ENCODE measurements at regions not wholly inside any gene's neighbourhood (a gene's known extent, or its start where the extent isn't known, plus 50 kb on each side); places are given as distances from the start of the nearest gene placed in this dataset.

- ATAC-seq, result no peak
- TF ChIP-seq BACH2 (CRISPR knock-in tag; IDR thresholded peaks at IDR 0.05; ENCODE audit: borderline replicate concordance), result no peak
- no peak for TF ChIP-seq ZNF70 (CRISPR knock-in tag; IDR thresholded peaks at IDR 0.05)
- TF ChIP-seq SNAI2 (CRISPR knock-in tag; IDR thresholded peaks at IDR 0.05), result no peak
- TF ChIP-seq ISL1 (CRISPR knock-in tag; IDR thresholded peaks at IDR 0.05), result no peak
- no peak for TF ChIP-seq TOX (CRISPR knock-in tag; IDR thresholded peaks at IDR 0.05; ENCODE audit: borderline replicate concordance)
- TF ChIP-seq, protein P1, sequence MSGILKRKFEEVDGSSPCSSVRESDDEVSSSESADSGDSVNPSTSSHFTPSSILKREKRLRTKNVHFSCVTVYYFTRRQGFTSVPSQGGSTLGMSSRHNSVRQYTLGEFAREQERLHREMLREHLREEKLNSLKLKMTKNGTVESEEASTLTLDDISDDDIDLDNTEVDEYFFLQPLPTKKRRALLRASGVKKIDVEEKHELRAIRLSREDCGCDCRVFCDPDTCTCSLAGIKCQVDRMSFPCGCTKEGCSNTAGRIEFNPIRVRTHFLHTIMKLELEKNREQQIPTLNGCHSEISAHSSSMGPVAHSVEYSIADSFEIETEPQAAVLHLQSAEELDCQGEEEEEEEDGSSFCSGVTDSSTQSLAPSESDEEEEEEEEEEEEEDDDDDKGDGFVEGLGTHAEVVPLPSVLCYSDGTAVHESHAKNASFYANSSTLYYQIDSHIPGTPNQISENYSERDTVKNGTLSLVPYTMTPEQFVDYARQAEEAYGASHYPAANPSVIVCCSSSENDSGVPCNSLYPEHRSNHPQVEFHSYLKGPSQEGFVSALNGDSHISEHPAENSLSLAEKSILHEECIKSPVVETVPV (CRISPR knock-in tag; IDR thresholded peaks at IDR 0.05), result no peak
- TF ChIP-seq PPARA (CRISPR knock-in tag; IDR thresholded peaks at IDR 0.05; ENCODE audit: borderline replicate concordance), result no peak
- no peak for TF ChIP-seq ZNF8 (CRISPR knock-in tag; IDR thresholded peaks at IDR 0.05)
- TF ChIP-seq, protein P2, sequence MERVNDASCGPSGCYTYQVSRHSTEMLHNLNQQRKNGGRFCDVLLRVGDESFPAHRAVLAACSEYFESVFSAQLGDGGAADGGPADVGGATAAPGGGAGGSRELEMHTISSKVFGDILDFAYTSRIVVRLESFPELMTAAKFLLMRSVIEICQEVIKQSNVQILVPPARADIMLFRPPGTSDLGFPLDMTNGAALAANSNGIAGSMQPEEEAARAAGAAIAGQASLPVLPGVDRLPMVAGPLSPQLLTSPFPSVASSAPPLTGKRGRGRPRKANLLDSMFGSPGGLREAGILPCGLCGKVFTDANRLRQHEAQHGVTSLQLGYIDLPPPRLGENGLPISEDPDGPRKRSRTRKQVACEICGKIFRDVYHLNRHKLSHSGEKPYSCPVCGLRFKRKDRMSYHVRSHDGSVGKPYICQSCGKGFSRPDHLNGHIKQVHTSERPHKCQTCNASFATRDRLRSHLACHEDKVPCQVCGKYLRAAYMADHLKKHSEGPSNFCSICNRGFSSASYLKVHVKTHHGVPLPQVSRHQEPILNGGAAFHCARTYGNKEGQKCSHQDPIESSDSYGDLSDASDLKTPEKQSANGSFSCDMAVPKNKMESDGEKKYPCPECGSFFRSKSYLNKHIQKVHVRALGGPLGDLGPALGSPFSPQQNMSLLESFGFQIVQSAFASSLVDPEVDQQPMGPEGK (CRISPR knock-in tag; IDR thresholded peaks at IDR 0.05; ENCODE audit: borderline replicate concordance), result no peak
- no peak for TF ChIP-seq ARNTL (CRISPR knock-in tag; IDR thresholded peaks at IDR 0.05; ENCODE audit: borderline replicate concordance, low read depth)
- TF ChIP-seq CSDC2 (CRISPR knock-in tag; IDR thresholded peaks at IDR 0.05), result no peak
- TF ChIP-seq ZFP3 (CRISPR knock-in tag; IDR thresholded peaks at IDR 0.05), result no peak
- TF ChIP-seq, protein P3, sequence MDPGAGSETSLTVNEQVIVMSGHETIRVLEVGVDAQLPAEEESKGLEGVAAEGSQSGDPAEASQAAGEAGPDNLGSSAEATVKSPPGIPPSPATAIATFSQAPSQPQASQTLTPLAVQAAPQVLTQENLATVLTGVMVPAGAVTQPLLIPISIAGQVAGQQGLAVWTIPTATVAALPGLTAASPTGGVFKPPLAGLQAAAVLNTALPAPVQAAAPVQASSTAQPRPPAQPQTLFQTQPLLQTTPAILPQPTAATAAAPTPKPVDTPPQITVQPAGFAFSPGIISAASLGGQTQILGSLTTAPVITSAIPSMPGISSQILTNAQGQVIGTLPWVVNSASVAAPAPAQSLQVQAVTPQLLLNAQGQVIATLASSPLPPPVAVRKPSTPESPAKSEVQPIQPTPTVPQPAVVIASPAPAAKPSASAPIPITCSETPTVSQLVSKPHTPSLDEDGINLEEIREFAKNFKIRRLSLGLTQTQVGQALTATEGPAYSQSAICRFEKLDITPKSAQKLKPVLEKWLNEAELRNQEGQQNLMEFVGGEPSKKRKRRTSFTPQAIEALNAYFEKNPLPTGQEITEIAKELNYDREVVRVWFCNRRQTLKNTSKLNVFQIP (CRISPR knock-in tag; IDR thresholded peaks at IDR 0.05; ENCODE audit: borderline replicate concordance, low read depth), result no peak
- no peak for TF ChIP-seq TCF4 (CRISPR knock-in tag; IDR thresholded peaks at IDR 0.05; ENCODE audit: borderline replicate concordance)
- no peak for TF ChIP-seq CREB5 (CRISPR knock-in tag; IDR thresholded peaks at IDR 0.05; ENCODE audit: low read depth)
- TF ChIP-seq OSR1 (CRISPR knock-in tag; IDR thresholded peaks at IDR 0.05), result no peak
- no peak for TF ChIP-seq GLIS3 (CRISPR knock-in tag; IDR thresholded peaks at IDR 0.05)
- no peak for TF ChIP-seq ESRRG (CRISPR knock-in tag; IDR thresholded peaks at IDR 0.05)
Observed at GRCh38 chr2:9145109-9145751, 61.4 kb upstream of the ASAP2 start.

DNA sequence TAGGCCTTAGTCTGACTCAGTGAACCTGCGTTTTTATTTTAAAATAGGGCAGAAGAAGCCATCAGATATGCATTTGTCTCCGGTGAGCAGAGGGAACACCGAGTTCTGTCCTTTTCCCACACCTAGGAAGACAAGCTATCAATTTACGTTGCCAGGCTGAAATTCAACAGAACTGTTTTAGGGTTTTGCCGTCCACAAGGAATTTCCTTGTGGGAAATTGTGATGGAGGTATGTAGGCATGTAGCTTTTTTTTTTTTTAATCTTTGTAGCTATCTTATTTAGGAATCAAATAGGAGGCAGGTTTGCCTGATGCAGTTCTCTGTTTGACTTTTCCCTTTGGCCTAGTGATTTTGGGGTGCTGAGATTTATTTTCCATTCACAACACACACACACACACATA lies 62.0 kb upstream of the ASAP2 start:
- no peak for ATAC-seq
- TF ChIP-seq BACH2 (CRISPR knock-in tag; IDR thresholded peaks at IDR 0.05; ENCODE audit: borderline replicate concordance), result no peak
- TF ChIP-seq GLIS3 (CRISPR knock-in tag; IDR thresholded peaks at IDR 0.05), result no peak
- no peak for TF ChIP-seq CSDC2 (CRISPR knock-in tag; IDR thresholded peaks at IDR 0.05)
- TF ChIP-seq RARB (CRISPR knock-in tag; IDR thresholded peaks at IDR 0.05), result no peak
- TF ChIP-seq PPARA (CRISPR knock-in tag; IDR thresholded peaks at IDR 0.05; ENCODE audit: borderline replicate concordance), result no peak
- no peak for TF ChIP-seq ZNF565 (CRISPR knock-in tag; conservative IDR thresholded peaks at IDR 0.05; ENCODE audit: low read depth)
- TF ChIP-seq, protein P1 (CRISPR knock-in tag; IDR thresholded peaks at IDR 0.05), result no peak
- no peak for TF ChIP-seq ZNF8 (CRISPR knock-in tag; IDR thresholded peaks at IDR 0.05)
- TF ChIP-seq ZFP3 (CRISPR knock-in tag; IDR thresholded peaks at IDR 0.05), result no peak
- TF ChIP-seq, protein P3 (CRISPR knock-in tag; IDR thresholded peaks at IDR 0.05; ENCODE audit: borderline replicate concordance, low read depth), result no peak
- no peak for TF ChIP-seq ZC3H10 (CRISPR knock-in tag; IDR thresholded peaks at IDR 0.05)
- TF ChIP-seq ZNF70 (CRISPR knock-in tag; IDR thresholded peaks at IDR 0.05), result no peak
- TF ChIP-seq CREB5 (CRISPR knock-in tag; IDR thresholded peaks at IDR 0.05; ENCODE audit: low read depth), result no peak
- TF ChIP-seq, protein P2 (CRISPR knock-in tag; IDR thresholded peaks at IDR 0.05; ENCODE audit: borderline replicate concordance), result no peak
- no peak for TF ChIP-seq TSHZ2 (CRISPR knock-in tag; IDR thresholded peaks at IDR 0.05)
- no peak for TF ChIP-seq ISL1 (CRISPR knock-in tag; IDR thresholded peaks at IDR 0.05)
